ENCODE measurements at regions not wholly inside any gene's neighbourhood (a gene's known extent, or its start where the extent isn't known, plus 50 kb on each side); places are given as distances from the start of the nearest gene placed in this dataset.

GRCh38 chr16:87063543-87063942 lies 253.6 kb downstream of the C16orf95 start:
- H3K27me3 ChIP-seq, result no peaks in the 10 kb centered on the region
- H3K4me3 ChIP-seq, result no peak overlapping the region
- no peak overlapping the region for H3K27ac ChIP-seq
- no peaks in the 10 kb centered on the region for H3K4me1 ChIP-seq
- intact Hi-C loops (cut with DNase I), result no loop called here
- TF ChIP-seq POLR2AphosphoS5 (IDR thresholded peaks at IDR 0.05; ENCODE audit: insufficient read depth in 1 of 2, low read depth in 1 of 2) (no peak), CTCF (IDR thresholded peaks at IDR 0.05) (no peak), POLR2A (IDR thresholded peaks at IDR 0.05) (no peak)
- H3K36me3 ChIP-seq, result no peaks in the 10 kb centered on the region
- no peak for DNase-seq (ENCODE audit: extremely low spot score in 2 of 2)
- no peaks in the 10 kb centered on the region for H3K9me3 ChIP-seq

DNA sequence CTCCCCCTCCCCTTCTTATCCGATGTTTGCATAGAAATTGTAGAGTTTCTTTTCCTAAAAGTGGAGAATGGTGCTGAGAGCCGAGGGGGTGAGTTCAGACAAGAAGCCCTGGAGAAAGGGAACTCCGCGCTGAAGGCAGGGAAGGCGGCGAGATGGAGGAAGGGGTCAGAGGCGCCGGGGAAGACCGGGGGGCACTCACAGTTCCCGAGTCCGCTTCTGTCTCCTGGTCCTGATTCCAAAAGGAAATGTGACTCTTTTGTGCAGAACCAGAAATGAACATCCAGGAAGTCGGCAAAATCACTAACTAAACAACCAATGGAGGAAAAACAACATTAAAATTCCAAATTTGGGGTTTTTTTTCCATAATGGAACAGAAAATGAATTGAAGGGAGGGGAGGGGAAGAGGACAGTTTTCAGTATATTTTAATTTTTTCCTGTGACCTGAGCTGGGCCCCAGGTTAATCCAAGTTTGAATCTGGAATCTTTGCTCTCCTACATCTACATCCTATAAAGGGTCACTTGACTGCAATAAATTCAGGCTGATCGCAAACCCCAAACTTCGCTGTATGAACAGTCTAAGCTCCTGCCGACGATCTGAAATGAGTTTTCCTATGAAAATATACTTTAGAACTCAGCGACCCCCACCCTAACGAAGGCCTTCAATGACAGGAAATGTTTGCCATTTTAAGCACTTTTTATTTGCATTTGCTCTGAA lies 252.3 kb downstream of the C16orf95 start:
- H3K4me1 ChIP-seq, result no peaks in the 10 kb centered on the region
- H3K36me3 ChIP-seq, result no peaks in the 10 kb centered on the region
- H3K4me3 ChIP-seq, result no peak overlapping the region
- DNase-seq (ENCODE audit: extremely low spot score in 2 of 2), result no peak
- no peaks in the 10 kb centered on the region for H3K27me3 ChIP-seq
- H3K27ac ChIP-seq, result no peak overlapping the region
- H3K9me3 ChIP-seq, result no peaks in the 10 kb centered on the region
- intact Hi-C loops (cut with DNase I), result no loop called here
- TF ChIP-seq CTCF (IDR thresholded peaks at IDR 0.05), result no peak
- TF ChIP-seq POLR2AphosphoS5 (IDR thresholded peaks at IDR 0.05; ENCODE audit: insufficient read depth in 1 of 2, low read depth in 1 of 2), result no peak
- TF ChIP-seq POLR2A (IDR thresholded peaks at IDR 0.05), result no peak

DNA sequence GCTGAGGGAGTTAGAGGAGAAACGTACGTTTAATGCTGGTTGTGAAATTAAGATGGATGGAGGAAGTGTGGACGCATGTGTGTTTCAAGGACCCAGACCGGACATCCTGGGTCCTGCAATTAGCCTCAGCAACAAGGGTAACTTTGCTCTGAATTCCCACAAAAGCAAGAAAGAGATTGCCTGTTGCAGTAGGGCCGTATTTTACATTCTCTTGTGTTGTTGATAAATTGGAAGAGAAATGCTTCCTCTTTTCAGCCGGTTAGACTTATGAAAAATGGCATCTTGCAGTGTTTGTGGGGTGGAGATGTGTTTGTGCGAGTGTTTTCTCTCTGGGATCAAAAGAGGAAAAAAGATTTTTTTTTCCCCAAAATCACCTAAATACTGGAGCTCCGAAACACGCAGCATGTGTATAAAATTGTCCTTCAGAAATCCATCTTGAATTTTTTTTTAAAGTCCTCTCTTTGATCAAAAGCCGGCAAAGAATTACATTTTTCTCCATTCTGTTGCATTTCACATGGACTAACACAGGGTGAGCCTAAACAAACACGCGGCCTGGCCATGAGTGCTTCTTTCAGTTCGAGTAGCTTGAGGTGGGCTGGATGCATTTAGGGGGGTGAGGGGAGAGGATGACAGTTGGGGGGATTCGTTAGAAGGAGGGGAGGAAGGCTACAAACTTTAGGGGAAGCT lies 251.6 kb downstream of the C16orf95 start:
- intact Hi-C loops (cut with DNase I), result no loop called here
- TF ChIP-seq POLR2A (IDR thresholded peaks at IDR 0.05) (no peak), POLR2AphosphoS5 (IDR thresholded peaks at IDR 0.05; ENCODE audit: insufficient read depth in 1 of 2, low read depth in 1 of 2) (no peak), CTCF (IDR thresholded peaks at IDR 0.05) (no peak)
- Histone ChIP-seq H3K27me3 (no peaks in the 10 kb centered on the region), H3K36me3 (no peaks in the 10 kb centered on the region), H3K4me3 (no peak overlapping the region), H3K9me3 (no peaks in the 10 kb centered on the region), H3K27ac (no peak overlapping the region), H3K4me1 (no peaks in the 10 kb centered on the region)
- DNase-seq (ENCODE audit: extremely low spot score in 2 of 2), result no peak

- no peak overlapping the region for H3K27ac ChIP-seq
- H3K4me1 ChIP-seq, result no peaks in the 10 kb centered on the region
- intact Hi-C loops (cut with DNase I), result no loop called here
- no peaks in the 10 kb centered on the region for H3K36me3 ChIP-seq
- no peaks in the 10 kb centered on the region for H3K9me3 ChIP-seq
- no peaks in the 10 kb centered on the region for H3K27me3 ChIP-seq
- DNase-seq (ENCODE audit: extremely low spot score in 2 of 2), result no peak
- TF ChIP-seq CTCF (IDR thresholded peaks at IDR 0.05) (no peak), POLR2A (IDR thresholded peaks at IDR 0.05) (no peak), POLR2AphosphoS5 (IDR thresholded peaks at IDR 0.05; ENCODE audit: insufficient read depth in 1 of 2, low read depth in 1 of 2) (no peak)
- no peak overlapping the region for H3K4me3 ChIP-seq
Observed at GRCh38 chr16:87066133-87067002, 250.8 kb downstream of the C16orf95 start.

Measured in vagina (tissue), 2 donors.